H1 (cell line): ENCODE measurements at regions not wholly inside any gene's neighbourhood (a gene's known extent, or its start where the extent isn't known, plus 50 kb on each side); places are given as distances from the start of the nearest gene placed in this dataset.

Experiments
- CTCF ChIA-PET: fragments of 300-600 bp; sonication (Branson Sonifier 250); formaldehyde crosslinking; loops from one replicate; lab custom pipeline; 2021; ENCODE audit not compliant: partially characterized antibody; lab: Charles Lee
- POLR2A ChIA-PET: fragments of 300-600 bp; sonication (Branson Sonifier 250); formaldehyde crosslinking; loops from one replicate; lab custom pipeline; 2021; ENCODE audit warnings: inconsistent platforms; ENCODE audit not compliant: partially characterized antibody; lab: Charles Lee
- DNase-seq, 2 experiments: peaks; one replicate each; pipeline versions ENCODE4 v3.0.0 to v3.0.0-alpha.2; 2010 to 2022; ENCODE audit warnings: low spot score in 2 of 2, low read depth in 1 of 2, mixed read lengths in 1 of 2
- FAIRE-seq: peaks from 2 replicates; lab custom pipeline; 2011; peaks lifted over from hg19 to GRCh38; lab: Jason Lieb, UNC
- H2AFZ ChIP-seq: 2 replicates; pipeline ENCODE4 v1.8.1; 2012; ENCODE audit warnings: low read length, inconsistent platforms
- H2AK5ac ChIP-seq: 2 replicates; pipeline ENCODE4 v1.6.1; 2013; ENCODE audit warnings: low read depth, low read length
- H2BK120ac ChIP-seq: replicated peaks from 2 replicates; pipeline ENCODE3; 2013; ENCODE audit warnings: low read depth, low read length, inconsistent platforms
- H2BK12ac ChIP-seq: 2 replicates; pipeline ENCODE4 v1.6.1; 2013; ENCODE audit warnings: low read depth, low read length
- H2BK15ac ChIP-seq: 2 replicates; pipeline ENCODE4 v1.6.1; 2013; ENCODE audit warnings: low read length
- H2BK20ac ChIP-seq: 2 replicates; pipeline ENCODE4 v1.6.1; 2013; ENCODE audit warnings: low read length
- H2BK5ac ChIP-seq: 2 replicates; pipeline ENCODE4 v1.6.1; 2013; ENCODE audit warnings: low read depth, low read length
- H3K14ac ChIP-seq: 2 replicates; pipeline ENCODE4 v1.6.1; 2013; ENCODE audit warnings: inconsistent platforms; ENCODE audit not compliant: insufficient read length
- H3K18ac ChIP-seq: 2 replicates; pipeline ENCODE4 v1.6.1; 2013; ENCODE audit warnings: low read length; ENCODE audit errors: extremely low read depth
- H3K23ac ChIP-seq: 2 replicates; pipeline ENCODE4 v1.6.1; 2013; ENCODE audit warnings: inconsistent platforms; ENCODE audit not compliant: insufficient read length
- H3K23me2 ChIP-seq: 2 replicates; pipeline ENCODE4 v1.6.1; 2013; ENCODE audit warnings: low read depth, low read length
- H3K27ac ChIP-seq: 2 replicates; pipeline ENCODE4 v1.6.1; 2011; ENCODE audit warnings: low read depth, low read length, inconsistent platforms
- H3K27me3 ChIP-seq, 4 experiments: replicated peaks in 1 of 4; 1 replicate in 1 of 4; 2 replicates in 3 of 4; pipeline versions ENCODE4 v1.6.1 to v1.8.1; 2011 to 2013; ENCODE audit warnings: low read length in 3 of 4, mild to moderate bottlenecking in 3 of 4, inconsistent platforms in 2 of 4, mixed read lengths in 2 of 4, moderate library complexity in 1 of 4; ENCODE audit not compliant: control insufficient read depth in 3 of 4, insufficient read depth in 3 of 4; ENCODE audit errors: extremely low read depth in 1 of 4
- H3K36me3 ChIP-seq, 4 experiments: 2 replicates each; pipeline versions ENCODE4 v1.6.1 to v1.8.1; 2011 to 2013; ENCODE audit warnings: mild to moderate bottlenecking in 4 of 4, low read length in 3 of 4, moderate library complexity in 2 of 4, control low read depth in 1 of 4, inconsistent platforms in 1 of 4; ENCODE audit not compliant: insufficient read depth in 4 of 4, control insufficient read depth in 2 of 4
- H3K4ac ChIP-seq: replicated peaks from 2 replicates; pipeline ENCODE3; 2013; ENCODE audit warnings: low read length, low read depth, mixed read lengths, inconsistent platforms; ENCODE audit not compliant: insufficient read length
- H3K4me1 ChIP-seq, 4 experiments: replicated peaks in 1 of 4; 1 replicate in 1 of 4; 2 replicates in 3 of 4; pipeline versions ENCODE4 v1.6.1 to v1.8.1; 2011 to 2013; ENCODE audit warnings: low read length in 3 of 4, inconsistent platforms in 2 of 4, mixed read lengths in 1 of 4; ENCODE audit not compliant: insufficient read depth in 4 of 4, control insufficient read depth in 3 of 4
- H3K4me2 ChIP-seq, 2 experiments: 2 replicates each; pipeline versions ENCODE4 v1.6.1 to v1.8.1; 2011 to 2013; ENCODE audit warnings: low read depth in 2 of 2, low read length in 2 of 2, control low read depth in 1 of 2, inconsistent platforms in 1 of 2, mild to moderate bottlenecking in 1 of 2; ENCODE audit not compliant: insufficient read depth in 1 of 2
- H3K4me3 ChIP-seq, 4 experiments: fragments of 200-600, 300-600 bp in 1 of 4; sonication (generic), shearing (Covaris generic), sonication (Bioruptor Twin) in 1 of 4; 2 replicates each; pipeline versions ENCODE4 v1.5.1 to v1.8.1; 2011 to 2016; ENCODE audit warnings: low read length in 4 of 4, low read depth in 3 of 4, control low read depth in 2 of 4, inconsistent platforms in 2 of 4, mild to moderate bottlenecking in 2 of 4, mixed read lengths in 1 of 4, moderate library complexity in 1 of 4; ENCODE audit not compliant: insufficient read depth in 2 of 4; ENCODE audit errors: extremely low read depth in 1 of 4
- H3K56ac ChIP-seq: replicated peaks from 2 replicates; pipeline ENCODE3; 2013; ENCODE audit warnings: low read depth, mild to moderate bottlenecking, mixed read lengths, low read length, inconsistent platforms; ENCODE audit not compliant: insufficient read length
- H3K79me1 ChIP-seq: 2 replicates; pipeline ENCODE4 v1.6.1; 2013; ENCODE audit warnings: low read depth, low read length, control low read depth
- H3K79me2 ChIP-seq, 2 experiments: 2 replicates each; pipeline versions ENCODE4 v1.6.1 to v1.8.1; 2012 to 2013; ENCODE audit warnings: low read length in 2 of 2, mild to moderate bottlenecking in 2 of 2, inconsistent platforms in 1 of 2; ENCODE audit not compliant: insufficient read depth in 2 of 2, control insufficient read depth in 1 of 2
- H3K9ac ChIP-seq, 4 experiments: replicated peaks in 1 of 4; 1 replicate in 1 of 4; 2 replicates in 3 of 4; pipeline versions ENCODE4 v1.6.1 to v1.8.1; 2011 to 2013; ENCODE audit warnings: low read depth in 3 of 4, low read length in 3 of 4, control low read depth in 2 of 4, mild to moderate bottlenecking in 2 of 4, moderate library complexity in 2 of 4, inconsistent platforms in 1 of 4; ENCODE audit errors: extremely low read depth in 1 of 4
- H3K9me3 ChIP-seq, 2 experiments: 2 replicates each; pipeline versions ENCODE4 v1.6.1 to v1.8.1; 2012 to 2013; ENCODE audit warnings: mild to moderate bottlenecking in 2 of 2, moderate library complexity in 2 of 2, control low read depth in 1 of 2, inconsistent platforms in 1 of 2, low read depth in 1 of 2, low read length in 1 of 2, mixed read lengths in 1 of 2; ENCODE audit not compliant: insufficient read depth in 2 of 2
- H4K20me1 ChIP-seq, 2 experiments: replicated peaks in 1 of 2; 2 replicates each; pipeline versions ENCODE3 to v1.8.1; 2011 to 2013; ENCODE audit warnings: inconsistent platforms in 2 of 2, low read length in 2 of 2, mild to moderate bottlenecking in 1 of 2; ENCODE audit not compliant: insufficient read depth in 2 of 2, control insufficient read depth in 1 of 2
- H4K5ac ChIP-seq: 2 replicates; pipeline ENCODE4 v1.6.1; 2013; ENCODE audit warnings: low read length, low read depth, mixed read lengths, inconsistent platforms; ENCODE audit not compliant: insufficient read length
- H4K8ac ChIP-seq: 2 replicates; pipeline ENCODE4 v1.8.0; 2013; ENCODE audit warnings: mild to moderate bottlenecking, moderate library complexity, low read length, inconsistent platforms; ENCODE audit not compliant: insufficient read depth; ENCODE audit errors: extremely low read depth
- H4K91ac ChIP-seq: replicated peaks from 2 replicates; pipeline ENCODE3; 2013; ENCODE audit warnings: low read length, mixed read lengths, inconsistent platforms; ENCODE audit not compliant: insufficient read length
- CREB1 ChIP-seq: IDR thresholded peaks from 2 replicates; pipeline ENCODE4 v1.6.1; 2012; ENCODE audit warnings: inconsistent platforms
- HDAC6 ChIP-seq: IDR thresholded peaks from one replicate; pipeline ENCODE4 v1.7.1; 2012; ENCODE audit warnings: low read depth, mild to moderate bottlenecking, inconsistent platforms, low read length, moderate library complexity
- PHF8 ChIP-seq: fragments of 200-600 bp; sonication (generic); conservative IDR thresholded peaks from 2 replicates; pipeline ENCODE4 v1.7.1; 2012; ENCODE audit warnings: low read depth, mild to moderate bottlenecking, inconsistent platforms, low read length, moderate library complexity
- POLR2AphosphoS5 ChIP-seq: IDR thresholded peaks from 2 replicates; pipeline ENCODE4 v1.6.1; 2011; ENCODE audit warnings: low read depth, low read length
- RAD21 ChIP-seq, 2 experiments: IDR thresholded peaks in 1 of 2; conservative IDR thresholded peaks in 1 of 2; 2 replicates each; pipeline ENCODE4 v1.6.1; 2011; ENCODE audit warnings: low read depth in 2 of 2, low read length in 2 of 2, improper control_type of control experiment in 1 of 2, inconsistent platforms in 1 of 2, mild to moderate bottlenecking in 1 of 2, moderate library complexity in 1 of 2
- SIN3A ChIP-seq, 2 experiments: IDR thresholded peaks in 1 of 2; conservative IDR thresholded peaks in 1 of 2; 2 replicates each; pipeline ENCODE4 v1.6.1; 2011 to 2012; ENCODE audit warnings: low read length in 2 of 2, improper control_type of control experiment in 1 of 2, low read depth in 1 of 2, mild to moderate bottlenecking in 1 of 2
- SP1 ChIP-seq: IDR thresholded peaks from 2 replicates; pipeline ENCODE4 v1.6.1; 2011; ENCODE audit warnings: low read depth, low read length
- SP2 ChIP-seq: IDR thresholded peaks from 2 replicates; pipeline ENCODE4 v1.6.1; 2012; ENCODE audit warnings: mild to moderate bottlenecking, low read length, inconsistent platforms
- TAF7 ChIP-seq: optimal IDR thresholded peaks from 2 replicates; pipeline ENCODE3; 2011; ENCODE audit warnings: low read depth, mild to moderate bottlenecking, inconsistent platforms, low read length, moderate library complexity, borderline replicate concordance
- WGBS, 2 experiments: shearing (Covaris generic) in 1 of 2; methylation state at CpG; one replicate each; pipeline versions ENCODE4 v1.1.6 to v1.1.7; 2013 to 2015; ENCODE audit warnings: low lambda C conversion rate in 2 of 2, mixed read lengths in 2 of 2, inconsistent platforms in 1 of 2, low coverage in 1 of 2, missing lambda C conversion rate in 1 of 2; ENCODE audit not compliant: insufficient replicate concordance in 2 of 2, insufficient coverage in 1 of 2, insufficient read length in 1 of 2; ENCODE audit errors: extremely low coverage in 1 of 2, missing lambda C conversion rate in 1 of 2; 5-methylcytosine and 5-hydroxymethylcytosine counted together
- TF ChIP-seq, protein P1 (sequence below): IDR thresholded peaks from 2 replicates; pipeline ENCODE4 v1.6.1; 2012; ENCODE audit warnings: inconsistent platforms

DNA sequence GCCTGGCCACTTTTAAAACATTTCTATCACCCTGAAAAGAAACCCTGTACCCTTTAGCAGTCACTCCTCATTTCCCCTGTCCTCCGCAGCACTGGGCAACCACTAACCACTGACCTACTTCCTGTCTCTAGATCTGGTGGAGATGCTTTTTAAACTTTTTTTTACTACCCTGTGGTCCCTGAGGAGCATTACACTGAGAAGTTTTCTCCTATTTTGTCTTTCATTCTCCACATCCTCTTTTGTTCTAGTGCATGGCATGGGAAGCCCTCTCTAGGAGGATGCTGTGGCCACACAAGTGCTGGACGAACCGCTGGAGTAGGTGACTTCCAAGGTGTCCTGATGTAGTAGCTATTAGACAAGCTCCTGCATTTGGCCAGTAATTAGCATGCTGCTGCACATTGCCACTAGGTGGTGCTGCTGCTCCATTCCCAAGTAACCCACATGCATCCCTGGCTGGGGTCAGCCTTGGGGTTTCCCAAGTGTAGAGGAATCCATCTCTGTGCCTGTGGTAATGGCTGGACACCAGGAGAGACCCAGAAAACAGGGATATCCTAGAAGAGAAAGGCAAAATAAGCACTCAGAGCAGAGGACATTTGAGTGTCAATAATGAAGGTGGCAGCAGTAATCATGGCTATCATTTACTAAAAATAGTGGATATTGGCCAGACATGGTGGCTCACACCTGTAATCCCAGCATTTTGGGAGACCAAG, 143.8 kb upstream of the CRHR1 start:
- H3K9me3 ChIP-seq, result no peaks in the 10 kb centered on the region
- no peak overlapping the region for H2BK20ac ChIP-seq
- FAIRE-seq, result peak; percentile 96
- no peak overlapping the region for H3K27ac ChIP-seq
- ChIA-PET POLR2A (interaction anchor here (1.0 to 2.5 kb wide), 5 partner anchors 8 to 144 kb away, joined by 3 to 8 read pairs (median 6); partner anchors contain the start of gene CRHR1), CTCF (interaction anchor here (0.5 to 5.2 kb wide), 51 partner anchors 9 to 350 kb away, joined by 3 to 41 read pairs (median 4); partner anchors contain the start of gene MAPT)
- no peak overlapping the region for H3K14ac ChIP-seq
- no peaks in the 10 kb centered on the region; a peak in 1 of 7 replicates for H3K4me1 ChIP-seq
- no peak overlapping the region for H4K91ac ChIP-seq
- H3K27me3 ChIP-seq, result no peaks in the 10 kb centered on the region
- H3K4me2 ChIP-seq, result no peak overlapping the region
- H3K9ac ChIP-seq, result no peak overlapping the region
- no peak overlapping the region for H3K18ac ChIP-seq
- H3K23me2 ChIP-seq, result no peaks in the 10 kb centered on the region
- no peak overlapping the region for H3K4ac ChIP-seq
- no peak overlapping the region for H3K4me3 ChIP-seq
- no peak overlapping the region for H2BK120ac ChIP-seq
- WGBS, 2 experiments, result 54% methylated on average over 3 of the region's 3 CpGs; no CpG with 5 or more reads in 1 of the 2 experiments
- no peak overlapping the region for H4K8ac ChIP-seq
- no peak overlapping the region for H2BK12ac ChIP-seq
- H3K36me3 ChIP-seq, result peaks cover 5 to 31% (median 14%) of the 10 kb centered on the region in 4 experiments; a peak in 6 of 8 replicates
- no peak overlapping the region for H2BK15ac ChIP-seq
- no peak overlapping the region for H2AFZ ChIP-seq
- DNase-seq, result peak; percentile 57 to 89
- peaks cover 0 to 5% of the 10 kb centered on the region in 2 experiments for H4K20me1 ChIP-seq
- no peaks in the 10 kb centered on the region for H3K79me2 ChIP-seq
- no peak overlapping the region for H2BK5ac ChIP-seq
- H2AK5ac ChIP-seq, result no peak overlapping the region
- H3K56ac ChIP-seq, result no peak overlapping the region
- no peak overlapping the region for H4K5ac ChIP-seq
- H3K79me1 ChIP-seq, result no peaks in the 10 kb centered on the region
- H3K23ac ChIP-seq, result no peak overlapping the region
- TF ChIP-seq, protein P1, sequence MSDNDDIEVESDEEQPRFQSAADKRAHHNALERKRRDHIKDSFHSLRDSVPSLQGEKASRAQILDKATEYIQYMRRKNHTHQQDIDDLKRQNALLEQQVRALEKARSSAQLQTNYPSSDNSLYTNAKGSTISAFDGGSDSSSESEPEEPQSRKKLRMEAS, result 0 out of 2 replicates have a peak, but pooled peaks have one; percentile 38
- TF ChIP-seq SP2, result no peak
- no peak for TF ChIP-seq SIN3A (conservative IDR thresholded peaks at IDR 0.05 in 1 of 2, IDR thresholded peaks at IDR 0.05 in 1 of 2; ENCODE audit: low read depth in 1 of 2, low read length in 2 of 2)
- TF ChIP-seq HDAC6, result no peak
- TF ChIP-seq POLR2AphosphoS5, result peak; percentile 26; the same call in 1 of the 2 replicates
- TF ChIP-seq TAF7, result no peak
- TF ChIP-seq PHF8, result no peak
- peak; percentile 97 to 98 for TF ChIP-seq RAD21 (IDR thresholded peaks at IDR 0.05 in 1 of 2, conservative IDR thresholded peaks at IDR 0.05 in 1 of 2; ENCODE audit: low read depth in 2 of 2, low read length in 2 of 2)
- no peak for TF ChIP-seq SP1
- TF ChIP-seq CREB1, result 0 out of 2 replicates have a peak, but pooled peaks have one; percentile 28
